ENCODE measurements at regions not wholly inside any gene's neighbourhood (a gene's known extent, or its start where the extent isn't known, plus 50 kb on each side); places are given as distances from the start of the nearest gene placed in this dataset.

DNA sequence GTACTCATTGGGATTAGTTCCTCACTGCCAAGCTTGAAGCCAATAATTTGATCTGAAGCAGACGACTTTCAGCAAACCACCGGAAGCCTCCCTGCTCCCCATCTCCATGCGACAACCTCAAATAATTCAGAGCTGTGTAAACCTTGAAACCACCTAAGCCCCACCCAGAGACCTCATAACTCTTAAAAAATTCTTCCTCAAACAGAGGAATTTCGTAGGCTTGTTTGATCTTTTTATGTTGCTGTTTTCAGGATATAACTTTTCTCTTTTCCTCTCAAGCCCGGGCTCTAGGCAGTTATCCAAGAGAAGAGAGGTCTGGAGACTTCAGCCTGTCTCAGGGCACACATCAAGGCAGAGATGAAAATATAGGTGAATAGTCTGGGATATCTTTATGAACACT lies 311.6 kb downstream of the KCNRG start:
- no peak for DNase-seq

GRCh38 chr13:50334115-50334778 lies 319.0 kb downstream of the KCNRG start:
- DNase-seq: no peak

DNA sequence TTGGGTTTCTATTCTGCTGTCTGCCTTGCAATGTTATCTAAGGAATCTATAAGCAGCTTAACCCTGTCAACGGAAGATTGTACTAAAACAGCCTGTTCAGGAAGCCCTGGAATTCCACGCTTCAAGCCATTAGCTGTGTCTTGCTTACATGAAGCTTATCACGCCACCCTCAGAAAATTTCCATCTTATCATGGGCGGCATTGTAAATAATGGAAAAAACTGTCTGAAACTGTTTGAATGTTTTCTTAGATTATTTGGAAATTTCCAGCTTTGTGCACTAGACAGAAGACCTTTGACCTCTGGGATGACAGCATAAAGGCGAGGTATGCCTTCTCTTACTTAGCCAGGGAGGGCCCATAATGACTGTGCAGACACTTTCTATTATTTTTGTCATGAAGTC lies 319.7 kb downstream of the KCNRG start:
- no peak for DNase-seq

DNA sequence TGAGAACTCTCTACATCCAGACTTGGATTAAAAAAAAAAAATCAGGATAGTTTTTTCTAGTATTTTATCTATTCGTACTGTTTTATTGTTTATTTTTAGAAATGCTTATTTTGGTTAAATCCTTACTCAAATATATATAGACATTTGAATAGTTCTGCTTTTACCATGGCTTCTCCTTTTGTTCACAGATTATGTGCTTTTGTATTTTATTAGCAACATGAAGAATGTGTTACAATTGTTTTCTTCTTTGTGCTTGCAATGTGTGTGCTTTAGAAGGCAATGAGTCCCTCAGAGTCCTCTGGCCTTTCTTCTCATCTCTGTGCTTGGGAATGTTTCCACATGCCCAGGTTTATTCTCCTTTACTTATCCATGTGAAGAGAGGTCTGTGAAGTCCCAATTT lies 324.0 kb downstream of the KCNRG start:
- DNase-seq: no peak

DNA sequence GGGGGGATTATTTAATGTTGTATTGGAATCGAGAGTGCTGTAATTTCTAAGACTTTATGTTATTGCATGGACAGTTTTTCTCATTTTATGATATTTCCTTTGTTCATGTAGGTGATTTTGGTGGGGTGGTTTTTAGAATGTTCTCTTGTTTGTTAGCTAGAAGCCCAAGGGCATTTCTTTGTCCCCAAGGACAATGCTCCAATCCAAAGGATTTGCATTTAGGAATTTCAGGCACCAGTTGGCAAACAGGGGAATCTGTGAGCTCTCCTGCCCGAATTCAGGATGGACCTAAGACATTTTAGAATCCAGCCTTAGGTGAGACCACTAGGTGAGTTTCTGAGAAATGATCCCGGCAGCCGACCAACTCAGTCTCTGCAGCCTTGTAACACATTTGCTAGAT lies 324.9 kb downstream of the KCNRG start:
- no peak for DNase-seq

- DNase-seq: no peak
Observed at GRCh38 chr13:50340551-50341287, 325.5 kb downstream of the KCNRG start.

DNA sequence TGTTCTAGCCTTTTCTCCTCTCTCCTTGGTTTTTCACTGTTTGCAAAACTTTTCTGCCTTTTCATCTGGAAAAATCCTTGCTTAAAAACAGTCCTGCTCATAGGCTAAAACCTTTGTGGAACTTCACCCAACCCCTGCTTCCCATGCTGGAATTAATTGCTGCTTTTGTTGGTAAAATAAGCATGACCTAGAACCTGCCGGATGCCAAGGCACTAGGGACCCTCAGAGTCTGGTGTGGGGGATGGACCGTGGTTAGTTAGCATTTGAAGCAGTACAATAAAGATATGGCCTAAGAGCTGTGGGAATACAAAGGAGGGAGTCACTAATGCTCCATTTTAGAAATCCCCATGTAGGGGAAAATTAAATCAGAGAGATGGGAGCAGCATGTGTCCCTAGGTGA lies 326.3 kb downstream of the KCNRG start:
- DNase-seq: no peak

- DNase-seq: no peak
Observed at GRCh38 chr13:50344717-50345116, 329.5 kb downstream of the KCNRG start.

DNA sequence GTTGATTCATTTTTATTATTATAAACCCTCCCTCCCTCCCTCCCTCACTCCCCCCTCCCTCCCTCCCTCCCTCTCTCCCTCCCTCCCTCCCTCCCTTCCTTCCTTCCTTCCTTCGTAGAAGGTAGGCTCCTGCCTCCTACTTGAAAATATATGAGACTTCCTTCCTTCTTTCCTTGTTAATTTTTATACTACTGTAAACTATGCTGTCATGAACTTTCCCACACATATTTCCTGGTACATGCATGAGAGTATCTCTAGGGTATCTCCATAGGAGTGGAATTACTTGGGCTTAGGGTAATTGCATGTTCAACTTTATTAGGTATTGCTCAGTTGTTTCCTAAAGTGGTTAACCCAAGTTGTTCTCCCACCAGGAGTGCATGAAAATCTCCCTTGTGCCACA lies 330.6 kb downstream of the KCNRG start:
- no peak for DNase-seq

DNA sequence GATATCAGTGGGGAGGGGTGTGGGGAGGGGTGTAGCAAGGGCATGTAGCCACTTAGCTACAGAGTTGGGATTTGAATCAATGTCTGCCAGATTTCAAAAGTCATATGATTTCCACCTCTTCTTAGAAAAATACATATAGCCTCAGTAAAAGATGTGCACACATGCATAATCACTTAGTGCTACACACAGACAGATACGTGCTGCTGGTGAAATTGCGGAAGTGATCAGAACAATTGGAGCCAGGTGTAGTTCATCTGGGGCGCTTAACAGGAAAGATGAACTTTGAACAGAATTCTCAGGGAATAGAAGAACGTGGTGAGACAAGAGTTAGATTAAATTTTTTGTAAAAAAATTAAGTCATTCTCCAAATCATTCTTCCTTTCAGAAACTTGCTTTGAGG lies 333.1 kb downstream of the KCNRG start:
- no peak for DNase-seq

- DNase-seq: no peak
Observed at GRCh38 chr13:50352720-50353480, 337.7 kb downstream of the KCNRG start.

GRCh38 chr13:50353651-50354415 lies 338.6 kb downstream of the KCNRG start:
- DNase-seq: no peak

DNA sequence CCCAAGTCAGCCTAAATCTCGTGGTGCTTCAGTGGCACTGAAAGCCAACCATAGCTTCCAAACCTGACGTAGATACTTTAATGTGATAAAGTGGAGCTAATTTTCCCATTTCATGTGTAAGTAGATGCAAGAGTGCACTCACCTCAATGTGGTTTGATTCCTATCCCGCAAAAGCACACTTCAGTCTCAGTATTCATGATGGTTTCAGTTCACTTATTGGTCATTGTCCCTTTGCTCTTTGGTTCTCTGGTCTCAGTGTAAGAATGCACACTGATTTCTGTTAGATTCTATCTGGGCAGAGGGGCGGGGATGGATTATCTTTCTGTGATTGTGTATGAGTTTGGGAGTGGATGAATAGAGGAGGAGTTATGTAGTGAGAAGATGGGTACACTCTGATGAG lies 340.6 kb downstream of the KCNRG start:
- peak; percentile 63 for DNase-seq

GRCh38 chr13:50357136-50357535 lies 341.9 kb downstream of the KCNRG start:
- DNase-seq: no peak

- no peak for DNase-seq
Observed at GRCh38 chr13:50357586-50358118, 342.4 kb downstream of the KCNRG start.

GRCh38 chr13:50358231-50359040 lies 343.2 kb downstream of the KCNRG start:
- DNase-seq: no peak

GRCh38 chr13:50359041-50359367 lies 343.8 kb downstream of the KCNRG start:
- DNase-seq: no peak

DNA sequence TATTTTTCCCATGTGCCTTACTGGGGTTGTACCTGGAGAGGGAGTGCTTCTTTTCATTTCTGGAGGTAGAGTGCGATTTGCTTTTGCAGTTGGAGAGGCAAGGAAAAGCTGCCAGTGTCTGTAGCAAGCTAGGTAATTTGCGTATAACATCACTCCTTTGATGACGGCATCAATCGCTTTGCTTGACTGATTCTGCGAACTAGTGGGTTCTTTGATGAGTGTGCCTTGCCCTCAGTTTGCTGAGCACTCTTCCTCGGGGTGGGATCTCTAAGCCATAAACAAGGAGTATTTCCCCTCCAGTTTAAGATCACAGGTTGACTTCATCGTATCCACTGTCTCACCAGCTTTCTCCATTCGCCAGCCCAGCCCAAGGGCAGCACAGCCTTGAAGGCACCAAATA lies 344.5 kb downstream of the KCNRG start:
- DNase-seq: peak; percentile 51

DNA sequence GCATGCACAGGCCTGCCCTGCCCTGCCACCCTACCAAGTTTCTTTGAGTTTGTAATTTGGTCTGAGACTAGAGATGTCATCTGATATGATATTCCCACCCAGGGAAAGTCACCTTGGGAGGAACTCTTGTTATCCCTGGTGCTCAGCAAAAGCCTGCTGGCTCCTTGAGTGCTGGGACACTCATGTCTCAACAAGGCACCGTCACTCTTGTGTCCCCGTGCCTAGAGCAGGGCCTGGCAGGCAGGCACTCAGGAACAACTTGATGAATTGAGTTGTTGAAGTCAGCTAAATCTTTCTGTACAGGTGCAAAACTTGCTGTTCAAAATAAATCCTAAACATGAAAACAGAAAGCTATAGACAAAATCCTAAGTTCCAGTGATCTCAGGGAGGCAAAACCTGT lies 345.4 kb downstream of the KCNRG start:
- DNase-seq: no peak

DNA sequence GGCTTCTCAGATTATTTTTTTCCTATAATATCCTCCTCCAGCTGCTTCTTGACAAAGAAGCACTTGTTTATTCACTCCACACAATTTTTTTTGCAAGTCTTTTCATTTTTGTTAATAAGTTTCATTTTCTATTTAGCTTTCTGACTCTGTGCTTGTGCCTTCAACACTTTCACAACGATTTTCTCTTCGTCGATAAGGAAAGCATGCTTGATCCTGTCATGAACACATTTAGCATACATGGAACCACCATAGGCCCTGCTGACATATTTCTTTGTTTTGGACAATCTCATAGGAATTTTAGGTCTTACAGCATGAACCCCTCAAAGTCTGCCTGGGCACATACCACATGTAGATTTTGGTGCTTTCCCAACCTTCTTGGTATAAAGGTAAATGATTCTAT lies 346.0 kb downstream of the KCNRG start:
- DNase-seq: peak; percentile 39

DNA sequence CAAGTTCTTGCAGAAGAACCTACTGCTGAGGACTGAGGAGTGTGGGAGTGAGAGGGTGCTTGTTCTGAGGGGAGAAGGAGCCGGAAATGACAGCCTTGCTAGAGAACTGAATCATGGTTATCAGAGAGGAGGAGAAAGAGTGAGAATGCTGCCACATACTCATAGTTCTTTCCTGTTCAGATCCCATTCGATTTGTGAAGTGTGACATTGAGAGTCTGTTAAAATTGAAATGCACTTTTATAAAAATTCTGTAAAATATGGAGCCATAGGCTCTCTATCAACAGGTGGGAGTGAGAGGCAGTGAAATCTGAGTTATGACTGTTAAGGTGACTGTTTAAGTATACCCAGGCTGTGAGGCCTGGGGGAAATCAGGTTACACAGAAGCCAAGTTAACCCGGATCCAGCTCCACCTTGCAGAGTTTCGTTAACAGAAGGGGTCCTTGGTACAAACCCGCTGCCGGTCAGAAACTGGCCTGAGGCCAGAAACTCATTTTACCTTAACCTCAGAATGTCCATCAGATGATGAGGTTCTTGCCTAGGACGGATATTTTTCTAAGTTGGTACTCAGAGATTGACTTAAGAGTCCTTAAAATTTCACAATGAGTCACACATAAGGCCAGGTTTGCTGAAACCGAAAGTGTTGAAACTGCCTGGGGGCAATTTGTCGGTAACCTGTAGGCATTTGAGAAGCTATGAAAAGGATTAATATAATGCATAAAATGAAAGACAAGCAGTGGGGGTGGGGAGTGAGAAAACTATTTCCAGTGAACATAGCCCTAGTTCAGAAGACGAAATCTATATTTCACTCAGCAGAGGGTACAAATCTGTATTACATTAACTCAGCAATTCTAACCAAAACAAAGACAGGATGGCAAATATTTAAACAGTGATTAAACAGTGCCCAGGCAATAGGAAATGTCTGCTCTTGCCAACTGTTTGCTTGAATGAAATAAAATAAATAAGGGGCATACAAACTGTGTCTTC lies 350.5 kb downstream of the KCNRG start:
- DNase-seq: peak; percentile 93
